Fibroblast of lung (primary cell): ENCODE measurements at regions not wholly inside any gene's neighbourhood (a gene's known extent, or its start where the extent isn't known, plus 50 kb on each side); places are given as distances from the start of the nearest gene placed in this dataset.

Experiments used
- CTCF ChIP-seq, 2 donors: IDR thresholded peaks in 1 of 2; conservative IDR thresholded peaks in 1 of 2; 1 replicate in 1 of 2; 2 replicates in 1 of 2; pipeline ENCODE4 v1.5.1; 2011 to 2012; ENCODE audit warnings: low read length in 2 of 2, control low read depth in 1 of 2, inconsistent platforms in 1 of 2, low read depth in 1 of 2, mild to moderate bottlenecking in 1 of 2
- EZH2 ChIP-seq: IDR thresholded peaks from 2 replicates; pipeline ENCODE4 v1.5.1; 2012; ENCODE audit warnings: low read length, control low read depth, mild to moderate bottlenecking; ENCODE audit errors: missing control alignments

GRCh38 chr14:96951511-96951910 lies 154.3 kb downstream of the VRK1 start:
- TF ChIP-seq CTCF (conservative IDR thresholded peaks at IDR 0.05 in 1 of 2, IDR thresholded peaks at IDR 0.05 in 1 of 2; ENCODE audit: low read depth in 1 of 2, low read length in 2 of 2), result no peak
- no peak for TF ChIP-seq EZH2
